H9 (cell line): ENCODE measurements at regions not wholly inside any gene's neighbourhood (a gene's known extent, or its start where the extent isn't known, plus 50 kb on each side); places are given as distances from the start of the nearest gene placed in this dataset.

Source experiments
- DNase-seq: peaks from one replicate; pipeline ENCODE4 v3.0.0-alpha.2; 2017
- H2AFZ ChIP-seq: one replicate; pipeline ENCODE4 v1.6.1; 2013; ENCODE audit warnings: mild to moderate bottlenecking, low read length, control low read depth, moderate library complexity
- H2AK5ac ChIP-seq: 2 replicates; pipeline ENCODE4 v1.6.1; 2013; ENCODE audit warnings: low read length, control low read depth, mixed read lengths; ENCODE audit not compliant: insufficient read length
- H2BK120ac ChIP-seq: one replicate; pipeline ENCODE4 v1.6.1; 2013; ENCODE audit warnings: low read depth, mild to moderate bottlenecking, low read length, control low read depth, inconsistent platforms; ENCODE audit not compliant: poor library complexity, severe bottlenecking
- H2BK12ac ChIP-seq: 2 replicates; pipeline ENCODE4 v1.6.1; 2013; ENCODE audit warnings: low read length, control low read depth, mixed read lengths, low read depth; ENCODE audit not compliant: insufficient read length
- H2BK15ac ChIP-seq: 2 replicates; pipeline ENCODE4 v1.6.1; 2013; ENCODE audit warnings: low read depth, low read length, control low read depth
- H2BK20ac ChIP-seq: one replicate; pipeline ENCODE4 v1.6.1; 2013; ENCODE audit warnings: low read depth, mild to moderate bottlenecking, low read length, control low read depth, inconsistent platforms; ENCODE audit not compliant: poor library complexity, severe bottlenecking
- H2BK5ac ChIP-seq: 2 replicates; pipeline ENCODE4 v1.6.1; 2013; ENCODE audit warnings: low read length, control low read depth, mixed read lengths; ENCODE audit not compliant: insufficient read length
- H3K14ac ChIP-seq: 2 replicates; pipeline ENCODE4 v1.6.1; 2013; ENCODE audit warnings: low read length, control low read depth; ENCODE audit not compliant: insufficient read depth
- H3K18ac ChIP-seq: 2 replicates; pipeline ENCODE4 v1.6.1; 2013; ENCODE audit warnings: low read depth, mild to moderate bottlenecking, mixed read lengths, low read length, control low read depth; ENCODE audit not compliant: insufficient read length
- H3K23ac ChIP-seq: 2 replicates; pipeline ENCODE4 v1.6.1; 2013; ENCODE audit warnings: low read length, control low read depth, mixed read lengths, low read depth; ENCODE audit not compliant: insufficient read length
- H3K23me2 ChIP-seq: 2 replicates; pipeline ENCODE4 v1.6.1; 2013; ENCODE audit warnings: low read depth, mild to moderate bottlenecking, mixed read lengths, low read length, control low read depth; ENCODE audit not compliant: insufficient read length, poor library complexity, severe bottlenecking
- H3K27ac ChIP-seq: 2 replicates; pipeline ENCODE4 v1.5.1; 2013; ENCODE audit warnings: low read length, control low read depth, mixed read lengths, low read depth; ENCODE audit not compliant: insufficient read length
- H3K27me3 ChIP-seq: 2 replicates; pipeline ENCODE4 v1.6.1; 2013; ENCODE audit warnings: low read length, control low read depth, inconsistent platforms; ENCODE audit not compliant: insufficient read depth
- H3K4ac ChIP-seq: 2 replicates; pipeline ENCODE4 v1.6.1; 2013; ENCODE audit warnings: low read depth, mild to moderate bottlenecking, control low read depth, inconsistent platforms, low read length, moderate library complexity
- H3K4me1 ChIP-seq: 2 replicates; pipeline ENCODE4 v1.6.1; 2013; ENCODE audit warnings: low read length, control low read depth, inconsistent platforms; ENCODE audit not compliant: insufficient read depth
- H3K4me2 ChIP-seq: 2 replicates; pipeline ENCODE4 v1.6.1; 2013; ENCODE audit warnings: low read length, control low read depth, mixed read lengths; ENCODE audit not compliant: insufficient read length, insufficient read depth
- H3K56ac ChIP-seq: 2 replicates; pipeline ENCODE4 v1.6.1; 2013; ENCODE audit warnings: low read depth, mild to moderate bottlenecking, mixed read lengths, low read length, control low read depth; ENCODE audit not compliant: insufficient read length
- H3K79me1 ChIP-seq: 2 replicates; pipeline ENCODE4 v1.6.1; 2013; ENCODE audit warnings: low read depth, mild to moderate bottlenecking, moderate library complexity, low read length, control low read depth, inconsistent platforms; ENCODE audit not compliant: insufficient read depth, poor library complexity, severe bottlenecking
- H3K79me2 ChIP-seq: 2 replicates; pipeline ENCODE4 v1.6.1; 2013; ENCODE audit warnings: low read length, control low read depth, inconsistent platforms; ENCODE audit not compliant: insufficient read depth
- H3K9ac ChIP-seq: 2 replicates; pipeline ENCODE4 v1.6.1; 2013; ENCODE audit warnings: low read length, control low read depth, mixed read lengths; ENCODE audit not compliant: insufficient read length; ENCODE audit errors: extremely low read depth
- H3K9me3 ChIP-seq: one replicate; pipeline ENCODE4 v1.6.1; 2013; ENCODE audit warnings: low read depth, low read length, inconsistent platforms; ENCODE audit not compliant: control insufficient read depth
- H3T11ph ChIP-seq: one replicate; pipeline ENCODE4 v1.6.1; 2013; ENCODE audit warnings: mild to moderate bottlenecking, low read length, control low read depth, inconsistent platforms
- H4K20me1 ChIP-seq: one replicate; pipeline ENCODE4 v1.6.1; 2013; ENCODE audit not compliant: control insufficient read depth, insufficient read length, insufficient read depth
- H4K5ac ChIP-seq: 2 replicates; pipeline ENCODE4 v1.6.1; 2013; ENCODE audit warnings: low read depth, mild to moderate bottlenecking, mixed read lengths, low read length, control low read depth; ENCODE audit not compliant: insufficient read length
- H4K8ac ChIP-seq: replicated peaks from 2 replicates; pipeline ENCODE4 v1.6.1; 2013; ENCODE audit warnings: low read length, control low read depth, mixed read lengths, low read depth; ENCODE audit not compliant: insufficient read length
- H4K91ac ChIP-seq: 2 replicates; pipeline ENCODE4 v1.6.1; 2013; ENCODE audit warnings: low read depth, mild to moderate bottlenecking, moderate library complexity, mixed read lengths, low read length, control low read depth; ENCODE audit not compliant: insufficient read length
- H3K27ac Mint-ChIP-seq, 3 experiments: 2 replicates in 2 of 3; 3 replicates in 1 of 3; pipeline ENCODE4 v1.8.0; 2020 to 2021; ENCODE audit warnings: mixed read lengths in 3 of 3, mild to moderate bottlenecking in 1 of 3, moderate library complexity in 1 of 3
- H3K27me3 Mint-ChIP-seq: 2 replicates; pipeline ENCODE4 v1.8.0; 2021; ENCODE audit warnings: low read depth, mild to moderate bottlenecking, moderate library complexity, mixed read lengths
- H3K36me3 Mint-ChIP-seq, 3 experiments: 2 replicates in 2 of 3; 3 replicates in 1 of 3; pipeline ENCODE4 v1.8.0; 2020 to 2021; ENCODE audit warnings: low read depth in 3 of 3, mixed read lengths in 3 of 3; ENCODE audit not compliant: insufficient read depth in 1 of 3
- H3K4me1 Mint-ChIP-seq, 2 experiments: 2 replicates each; pipeline ENCODE4 v1.8.0; 2020; ENCODE audit warnings: mixed read lengths in 2 of 2
- H3K4me3 Mint-ChIP-seq, 2 experiments: 2 replicates in 1 of 2; 3 replicates in 1 of 2; pipeline ENCODE4 v1.8.0; 2020 to 2021; ENCODE audit warnings: mild to moderate bottlenecking in 2 of 2, mixed read lengths in 2 of 2, moderate library complexity in 1 of 2
- H3K9me3 Mint-ChIP-seq, 2 experiments: 2 replicates in 1 of 2; 3 replicates in 1 of 2; pipeline ENCODE4 v1.8.0; 2020; ENCODE audit warnings: mild to moderate bottlenecking in 2 of 2, mixed read lengths in 2 of 2, moderate library complexity in 1 of 2
- WGBS: extraction: QIAGEN DNeasy Blood & Tissue Kit; methylation state at CpG from one replicate; pipeline ENCODE4 v1.1.7; 2013; ENCODE audit warnings: missing lambda C conversion rate, low lambda C conversion rate, mixed read lengths; ENCODE audit not compliant: insufficient read length; ENCODE audit errors: extremely low coverage; 5-methylcytosine and 5-hydroxymethylcytosine counted together
- TF ChIP-seq, protein P1 (sequence below): fragments of 200-600 bp; sonication (generic); conservative IDR thresholded peaks from 3 replicates; pipeline ENCODE4 v1.8.0; 2021; ENCODE audit warnings: antibody characterized with exemption, mild to moderate bottlenecking

DNA sequence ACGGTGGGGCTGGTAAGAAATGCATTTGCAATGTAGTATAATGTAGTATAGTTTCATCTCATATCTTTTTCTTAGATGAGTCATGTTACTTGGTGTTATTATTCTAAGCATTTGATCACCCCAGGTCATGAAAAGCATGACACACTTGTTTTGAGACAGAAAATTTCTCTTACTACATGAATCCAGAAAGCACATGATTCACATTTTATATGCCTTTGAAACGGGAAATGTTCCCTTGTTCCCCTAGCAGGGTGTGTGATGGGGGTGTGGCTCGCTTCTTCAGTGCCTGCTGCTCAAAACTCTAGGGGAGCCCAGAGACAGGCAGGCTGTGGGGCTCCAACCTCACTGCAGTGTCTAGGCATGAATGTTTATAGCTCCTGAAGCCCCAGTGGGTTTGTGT is 116.0 kb upstream of the RAB27B start:
- no peak overlapping the region for H2BK120ac ChIP-seq
- no peak overlapping the region for H3K9ac ChIP-seq
- H2AFZ ChIP-seq = no peak overlapping the region
- H3K27ac Mint-ChIP-seq = no peak overlapping the region
- H3K14ac ChIP-seq = no peak overlapping the region
- H3K23ac ChIP-seq = no peak overlapping the region
- TF ChIP-seq, protein P1, sequence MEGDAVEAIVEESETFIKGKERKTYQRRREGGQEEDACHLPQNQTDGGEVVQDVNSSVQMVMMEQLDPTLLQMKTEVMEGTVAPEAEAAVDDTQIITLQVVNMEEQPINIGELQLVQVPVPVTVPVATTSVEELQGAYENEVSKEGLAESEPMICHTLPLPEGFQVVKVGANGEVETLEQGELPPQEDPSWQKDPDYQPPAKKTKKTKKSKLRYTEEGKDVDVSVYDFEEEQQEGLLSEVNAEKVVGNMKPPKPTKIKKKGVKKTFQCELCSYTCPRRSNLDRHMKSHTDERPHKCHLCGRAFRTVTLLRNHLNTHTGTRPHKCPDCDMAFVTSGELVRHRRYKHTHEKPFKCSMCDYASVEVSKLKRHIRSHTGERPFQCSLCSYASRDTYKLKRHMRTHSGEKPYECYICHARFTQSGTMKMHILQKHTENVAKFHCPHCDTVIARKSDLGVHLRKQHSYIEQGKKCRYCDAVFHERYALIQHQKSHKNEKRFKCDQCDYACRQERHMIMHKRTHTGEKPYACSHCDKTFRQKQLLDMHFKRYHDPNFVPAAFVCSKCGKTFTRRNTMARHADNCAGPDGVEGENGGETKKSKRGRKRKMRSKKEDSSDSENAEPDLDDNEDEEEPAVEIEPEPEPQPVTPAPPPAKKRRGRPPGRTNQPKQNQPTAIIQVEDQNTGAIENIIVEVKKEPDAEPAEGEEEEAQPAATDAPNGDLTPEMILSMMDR = no peak
- no peaks in the 10 kb centered on the region for H3K9me3 ChIP-seq
- no peaks in the 10 kb centered on the region for H3K36me3 Mint-ChIP-seq
- H3K4me2 ChIP-seq = no peak overlapping the region
- no peak overlapping the region for H2BK5ac ChIP-seq
- H3K27ac ChIP-seq = no peak overlapping the region
- H2BK12ac ChIP-seq = no peak overlapping the region
- WGBS = no CpG with 5 or more reads among the region's 3 CpGs
- no peak overlapping the region for H4K5ac ChIP-seq
- H3K4me1 Mint-ChIP-seq = no peaks in the 10 kb centered on the region
- no peak overlapping the region for H3K4ac ChIP-seq
- H2BK15ac ChIP-seq = no peak overlapping the region
- H3K9me3 Mint-ChIP-seq = peaks cover under 1 to 4% of the 10 kb centered on the region in 2 experiments; a peak in 1 of 5 replicates
- H3K18ac ChIP-seq = no peak overlapping the region
- H3K23me2 ChIP-seq = no peaks in the 10 kb centered on the region
- DNase-seq = no peak
- H3K56ac ChIP-seq = no peak overlapping the region
- H4K8ac ChIP-seq = no peak overlapping the region
- no peak overlapping the region for H3K4me3 Mint-ChIP-seq
- H2AK5ac ChIP-seq = no peak overlapping the region
- no peaks in the 10 kb centered on the region for H3K27me3 Mint-ChIP-seq
- no peaks in the 10 kb centered on the region for H4K20me1 ChIP-seq
- H2BK20ac ChIP-seq = no peak overlapping the region
- no peak overlapping the region for H4K91ac ChIP-seq
- no peaks in the 10 kb centered on the region for H3K4me1 ChIP-seq
- no peak overlapping the region for H3T11ph ChIP-seq
- no peaks in the 10 kb centered on the region for H3K79me1 ChIP-seq
- H3K27me3 ChIP-seq = no peaks in the 10 kb centered on the region
- no peaks in the 10 kb centered on the region for H3K79me2 ChIP-seq
